HepG2 (cell line): ENCODE measurements at regions not wholly inside any gene's neighbourhood (a gene's known extent, or its start where the extent isn't known, plus 50 kb on each side); places are given as distances from the start of the nearest gene placed in this dataset.

Experiments
- ATAC-seq: fragments of 200-7000 bp; cut with Tn5 transposase; 3 replicates; pipeline ENCODE4 v1.9.1; 2020; ENCODE audit warnings: mild to moderate bottlenecking, moderate library complexity
- BruUV-seq: library from RNA; stranded (reverse); fragments of 400-500 nt; replicated peaks from 2 replicates; lab custom pipeline; 2021; lab: Mats Ljungman, UMichigan
- CTCF ChIA-PET: fragments of 300-600 bp; formaldehyde crosslinking; extraction: SDS; loops from one replicate; lab custom pipeline; 2021; ENCODE audit warnings: low total read pairs, inconsistent platforms, low intra/inter-chr PET ratio; lab: Yijun Ruan, JAX
- POLR2A ChIA-PET: fragments of 350-600 bp; sonication (Branson Sonifier 250); formaldehyde crosslinking; loops from one replicate; lab custom pipeline; 2020; ENCODE audit warnings: antibody characterized with exemption, inconsistent platforms; lab: Yijun Ruan, JAX
- DNase-seq: peaks from one replicate; pipeline ENCODE4 v3.0.0-alpha.2; 2015; ENCODE audit warnings: low spot score
- FAIRE-seq: peaks from 3 replicates; lab custom pipeline; 2011; peaks lifted over from hg19 to GRCh38; lab: Jason Lieb, UNC
- H2AFZ ChIP-seq: one replicate; pipeline ENCODE4 v1.6.1; 2011; ENCODE audit warnings: low read length, inconsistent platforms
- H3K27ac ChIP-seq: fragments of 300-600 bp; 3 replicates; pipeline ENCODE4 v1.8.0; 2011; ENCODE audit warnings: mixed run types, mild to moderate bottlenecking, mixed read lengths, low read length, inconsistent platforms; ENCODE audit not compliant: insufficient read depth; ENCODE audit errors: extremely low read length
- H3K27me3 ChIP-seq, 2 experiments: fragments of 200-600 bp in 1 of 2; 2 replicates in 1 of 2; 3 replicates in 1 of 2; pipeline versions ENCODE4 v1.6.0 to v1.8.0; 2011; ENCODE audit warnings: low read length in 2 of 2, mild to moderate bottlenecking in 2 of 2, moderate library complexity in 2 of 2, inconsistent platforms in 1 of 2; ENCODE audit not compliant: insufficient read depth in 2 of 2, control insufficient read depth in 1 of 2
- H3K36me3 ChIP-seq, 2 experiments: fragments of 200-600 bp in 1 of 2; replicated peaks in 1 of 2; 2 replicates in 1 of 2; 3 replicates in 1 of 2; pipeline versions ENCODE4 v1.5.1 to v1.8.0; 2011; ENCODE audit warnings: low read length in 2 of 2, inconsistent platforms in 1 of 2; ENCODE audit not compliant: insufficient read depth in 2 of 2, control insufficient read depth in 1 of 2
- H3K4me1 ChIP-seq: 2 replicates; pipeline ENCODE4 v1.5.1; 2012; ENCODE audit warnings: low read length, inconsistent platforms; ENCODE audit not compliant: insufficient read depth
- H3K4me2 ChIP-seq: 2 replicates; pipeline ENCODE4 v1.6.0; 2011; ENCODE audit warnings: low read depth, low read length, inconsistent platforms
- H3K4me3 ChIP-seq, 3 experiments: fragments of 200-600 bp in 1 of 3; sonication (generic), shearing (Covaris generic) in 1 of 3; replicated peaks in 1 of 3; 2 replicates each; pipeline ENCODE4 v1.5.1; 2011 to 2016; ENCODE audit warnings: low read length in 3 of 3, inconsistent platforms in 2 of 3, low read depth in 2 of 3, mild to moderate bottlenecking in 2 of 3, control low read depth in 1 of 3, mixed read lengths in 1 of 3; ENCODE audit not compliant: insufficient read depth in 1 of 3
- H3K79me2 ChIP-seq: one replicate; pipeline ENCODE4 v1.6.1; 2011; ENCODE audit warnings: low read length, inconsistent platforms; ENCODE audit not compliant: insufficient read depth
- H3K9ac ChIP-seq: 2 replicates; pipeline ENCODE4 v1.6.0; 2011; ENCODE audit warnings: mild to moderate bottlenecking, low read depth, low read length, inconsistent platforms; ENCODE audit not compliant: insufficient read depth
- H3K9me3 ChIP-seq: 2 replicates; pipeline ENCODE4 v1.5.1; 2012; ENCODE audit warnings: mild to moderate bottlenecking, low read length
- H4K20me1 ChIP-seq: 2 replicates; pipeline ENCODE4 v1.6.0; 2011; ENCODE audit warnings: inconsistent platforms, mild to moderate bottlenecking, low read length, moderate library complexity; ENCODE audit not compliant: insufficient read depth
- GPN1 ChIP-seq: sonication (generic); formaldehyde crosslinking; IDR thresholded peaks from 2 replicates; pipeline ENCODE4 v1.5.1; 2020; ENCODE audit warnings: missing genetic modification reagents, borderline replicate concordance
- MBD4 ChIP-seq: IDR thresholded peaks from 2 replicates; pipeline ENCODE4 v1.6.1; 2012; ENCODE audit warnings: low read length, inconsistent platforms, borderline replicate concordance
- REPIN1 ChIP-seq: sonication (generic); formaldehyde crosslinking; IDR thresholded peaks from 2 replicates; pipeline ENCODE4 v1.8.0; 2022; ENCODE audit warnings: missing genetic modification reagents, low read depth, mild to moderate bottlenecking, borderline replicate concordance
- RERE ChIP-seq: IDR thresholded peaks from 2 replicates; pipeline ENCODE4 v1.6.1; 2016; ENCODE audit warnings: low read depth, missing genetic modification reagents, missing compliant biosample characterization
- SALL1 ChIP-seq: sonication (generic); formaldehyde crosslinking; IDR thresholded peaks from 2 replicates; pipeline ENCODE4 v1.8.0; 2022; ENCODE audit warnings: mild to moderate bottlenecking, missing genetic modification reagents
- SMAD1 ChIP-seq: sonication (generic); formaldehyde crosslinking; IDR thresholded peaks from 2 replicates; pipeline ENCODE4 v1.4.0; 2020; ENCODE audit warnings: missing genetic modification reagents, low read depth, mild to moderate bottlenecking, borderline replicate concordance
- ZNF143 ChIP-seq: sonication (generic); formaldehyde crosslinking; IDR thresholded peaks from 2 replicates; pipeline ENCODE4 v1.4.0; 2020; ENCODE audit warnings: missing genetic modification reagents
- WGBS: methylation state at CpG from one replicate; pipeline ENCODE4 v1.1.6; 2017; ENCODE audit warnings: low lambda C conversion rate; 5-methylcytosine and 5-hydroxymethylcytosine counted together
- in situ Hi-C: cut with HindIII; loops from 2 replicates; pipeline ENCODE4 v1.10.0; 2017; ENCODE audit warnings: low pct_unique_long_range_greater_than_20kb; ENCODE audit not compliant: extremely low pct_ligation_motif_present
- intact Hi-C: fragments of 100-400 bp; cut with micrococcal nuclease; formaldehyde crosslinking; loops from one replicate; pipeline ENCODE4 v1.10.0; 2022; ENCODE audit not compliant: unreplicated experiment

DNA sequence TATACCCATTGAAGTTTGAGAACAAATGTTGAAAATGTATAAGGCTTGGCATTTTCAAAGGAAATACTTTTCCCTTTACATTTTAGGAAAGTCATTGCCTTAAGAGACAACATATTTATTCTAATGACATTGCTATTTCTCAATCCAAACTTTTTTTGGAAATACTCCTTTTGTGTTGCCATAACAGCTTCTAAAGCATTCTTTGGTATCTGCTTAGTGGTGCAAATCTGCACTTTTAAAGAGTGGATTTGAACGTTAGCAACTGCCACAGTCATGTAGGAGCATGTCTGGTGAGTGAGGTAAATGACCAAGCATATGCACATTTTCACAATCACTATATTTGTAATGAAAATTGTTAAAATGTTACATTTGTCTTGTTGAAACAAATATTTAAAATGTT, 124.4 kb upstream of the GORAB start:
- no peaks in the 10 kb centered on the region for H4K20me1 ChIP-seq
- WGBS, result 0% methylated on average over 1 of the region's 1 CpG
- FAIRE-seq, result no peak
- H3K79me2 ChIP-seq, result no peaks in the 10 kb centered on the region
- no TSS peak for BruUV-seq
- no peak for DNase-seq
- ATAC-seq, result no peak
- POLR2A ChIA-PET, result no interaction called here
- no peaks in the 10 kb centered on the region for H3K27me3 ChIP-seq
- H3K9ac ChIP-seq, result no peak overlapping the region
- no peaks in the 10 kb centered on the region for H3K9me3 ChIP-seq
- H3K36me3 ChIP-seq, result no peaks in the 10 kb centered on the region
- intact Hi-C loops, result no loop called here
- H3K4me2 ChIP-seq, result no peak overlapping the region
- in situ Hi-C loops, result no loop called here
- CTCF ChIA-PET, result no interaction called here
- H3K4me3 ChIP-seq, result no peak overlapping the region
- no peaks in the 10 kb centered on the region for H3K4me1 ChIP-seq
- TF ChIP-seq REPIN1 (CRISPR knock-in tag) (no peak), SALL1 (CRISPR knock-in tag) (no peak), ZNF143 (CRISPR knock-in tag) (no peak)
- H3K27ac ChIP-seq, result no peak overlapping the region
- no peak overlapping the region for H2AFZ ChIP-seq

DNA sequence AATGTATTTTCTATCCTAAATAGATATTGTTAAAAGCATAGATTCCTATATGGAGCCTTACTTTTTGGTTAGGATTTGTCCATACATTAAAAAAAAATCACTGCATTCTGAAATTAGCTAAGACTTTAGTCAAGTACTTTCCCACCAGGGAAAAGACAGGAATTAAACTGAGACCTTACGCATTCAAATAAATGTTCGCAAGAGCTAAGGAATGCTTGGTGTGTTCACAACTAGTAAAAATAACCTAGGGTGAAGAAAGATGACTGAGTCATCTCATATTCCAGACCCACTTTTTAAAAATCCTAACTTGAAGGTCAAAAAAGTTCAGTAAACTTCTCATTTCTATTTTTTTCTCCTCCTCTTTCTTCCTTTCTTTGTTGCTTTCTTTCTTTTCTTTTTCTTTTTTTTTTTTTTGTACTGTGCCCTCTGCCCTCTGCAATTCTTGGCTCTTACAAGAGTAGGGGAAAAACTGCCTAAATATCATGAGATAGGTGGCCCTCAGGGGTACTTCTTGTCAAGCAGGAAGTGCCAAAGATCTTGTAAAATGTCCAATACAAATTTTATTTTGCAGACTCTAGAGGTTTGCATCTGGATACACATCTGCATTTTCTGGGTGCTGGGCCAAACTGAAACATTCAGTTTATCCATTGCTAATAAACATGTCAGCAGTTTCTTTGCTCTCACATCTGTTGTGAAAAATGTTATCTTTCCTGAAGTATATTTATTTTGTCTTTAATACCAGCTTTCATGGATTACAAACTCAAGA, 121.4 kb upstream of the GORAB start:
- no peaks in the 10 kb centered on the region for H3K27me3 ChIP-seq
- intact Hi-C loops, result no loop called here
- no peaks in the 10 kb centered on the region for H3K4me1 ChIP-seq
- POLR2A ChIA-PET, result no interaction called here
- no peaks in the 10 kb centered on the region for H3K36me3 ChIP-seq
- DNase-seq (no peak), FAIRE-seq (no peak), ATAC-seq (no peak)
- WGBS, result 50% methylated on average over 2 of the region's 2 CpGs
- CTCF ChIA-PET, result no interaction called here
- H3K9me3 ChIP-seq, result no peaks in the 10 kb centered on the region
- H3K27ac ChIP-seq, result no peak overlapping the region
- H2AFZ ChIP-seq, result no peak overlapping the region
- H3K79me2 ChIP-seq, result no peaks in the 10 kb centered on the region
- H3K4me3 ChIP-seq, result no peak overlapping the region
- no TSS peak for BruUV-seq
- H4K20me1 ChIP-seq, result no peaks in the 10 kb centered on the region
- TF ChIP-seq RERE (CRISPR knock-in tag), result no peak
- TF ChIP-seq GPN1 (CRISPR knock-in tag), result no peak
- TF ChIP-seq MBD4, result no peak
- TF ChIP-seq SMAD1 (CRISPR knock-in tag), result no peak
- in situ Hi-C loops, result no loop called here
- H3K9ac ChIP-seq, result no peak overlapping the region
- no peak overlapping the region for H3K4me2 ChIP-seq
